Sigmoid colon (tissue), 6 donors: ENCODE measurements at regions not wholly inside any gene's neighbourhood (a gene's known extent, or its start where the extent isn't known, plus 50 kb on each side); places are given as distances from the start of the nearest gene placed in this dataset.

Experiments used
- DNase-seq: peaks from one replicate; pipeline ENCODE4 v3.0.0-alpha.2; 2019
- H3K27ac ChIP-seq, 4 donors: fragments of 200-600 bp; sonication (generic); one replicate each; pipeline ENCODE4 v1.5.1; 2016 to 2019; ENCODE audit warnings: mild to moderate bottlenecking in 1 of 4
- H3K27me3 ChIP-seq, 3 donors: fragments of 200-600 bp; sonication (generic); one replicate each; pipeline ENCODE4 v1.5.1; 2019; ENCODE audit warnings: mild to moderate bottlenecking in 1 of 3
- H3K36me3 ChIP-seq, 4 donors: fragments of 200-600 bp; sonication (generic); one replicate each; pipeline ENCODE4 v1.5.1; 2016 to 2019
- H3K4me1 ChIP-seq, 4 donors: fragments of 200-600 bp; sonication (generic); one replicate each; pipeline ENCODE4 v1.5.1; 2017 to 2019
- H3K4me3 ChIP-seq, 4 donors: fragments of 200-600 bp; sonication (generic); one replicate each; pipeline ENCODE4 v1.5.1; 2017 to 2019; ENCODE audit warnings: mild to moderate bottlenecking in 2 of 4, moderate library complexity in 1 of 4
- H3K9me3 ChIP-seq, 4 donors: fragments of 200-600 bp in 3 of 4; sonication (generic) in 3 of 4; one replicate each; pipeline versions ENCODE4 v1.5.1 to v1.6.1; 2013 to 2019
- CTCF ChIP-seq, 4 experiments: fragments of 450-650 bp in 3 of 4; fragments of 200-600 bp in 1 of 4; IDR thresholded peaks; one replicate each; pipeline ENCODE4 v1.5.1; 2016 to 2019; ENCODE audit warnings: antibody characterized with exemption in 4 of 4, mild to moderate bottlenecking in 3 of 4, moderate library complexity in 2 of 4
- EP300 ChIP-seq, 4 donors: sonication (generic); formaldehyde crosslinking; IDR thresholded peaks; one replicate each; pipeline ENCODE4 v1.6.1; 2017; ENCODE audit warnings: antibody characterized with exemption in 4 of 4
- POLR2A ChIP-seq, 2 donors: fragments of 450-650 bp; IDR thresholded peaks; one replicate each; pipeline ENCODE4 v1.6.1; 2016; ENCODE audit warnings: antibody characterized with exemption in 2 of 2, mild to moderate bottlenecking in 2 of 2, moderate library complexity in 2 of 2
- POLR2AphosphoS5 ChIP-seq, 4 donors: sonication (generic); formaldehyde crosslinking; IDR thresholded peaks; one replicate each; pipeline ENCODE4 v1.6.1; 2017; ENCODE audit warnings: antibody characterized with exemption in 4 of 4
- WGBS, 2 donors: extraction: QIAGEN DNeasy Blood & Tissue Kit; methylation state at CpG; one replicate each; pipeline ENCODE4 v1.1.7; 2013; 5-methylcytosine and 5-hydroxymethylcytosine counted together
- intact Hi-C: fragments of 100-400 bp; cut with DNase I; formaldehyde crosslinking; loops from one replicate; pipeline ENCODE4 v1.15.1; 2023
- donor health status: healthy with polysubstance abuse.
- donor health status: healthy.

- intact Hi-C loops: no loop called here
- H3K27me3 ChIP-seq: no peaks in the 10 kb centered on the region
- no peak overlapping the region for H3K27ac ChIP-seq
- no peaks in the 10 kb centered on the region for H3K4me1 ChIP-seq
- TF ChIP-seq EP300 (IDR thresholded peaks at IDR 0.05) (no peak), POLR2AphosphoS5 (IDR thresholded peaks at IDR 0.05) (no peak), CTCF (IDR thresholded peaks at IDR 0.05) (no peak), POLR2A (IDR thresholded peaks at IDR 0.05) (no peak)
- 53 to 80% methylated on average over 2 of the region's 2 CpGs for WGBS, 2 donors
- H3K36me3 ChIP-seq: no peaks in the 10 kb centered on the region
- no peak overlapping the region for H3K4me3 ChIP-seq
- no peak for DNase-seq
- H3K9me3 ChIP-seq: no peaks in the 10 kb centered on the region
These were observed 172.9 kb downstream of the FNDC1 start for GRCh38 chr6:159342146-159342545.

GRCh38 chr6:159334068-159334467 lies 164.9 kb downstream of the FNDC1 start:
- no peak overlapping the region for H3K27ac ChIP-seq
- 89 to 93% methylated on average over 1 of the region's 1 CpG for WGBS, 2 donors
- intact Hi-C loops: no loop called here
- no peak overlapping the region for H3K4me3 ChIP-seq
- TF ChIP-seq EP300 (IDR thresholded peaks at IDR 0.05) (no peak), CTCF (IDR thresholded peaks at IDR 0.05) (no peak), POLR2A (IDR thresholded peaks at IDR 0.05) (no peak), POLR2AphosphoS5 (IDR thresholded peaks at IDR 0.05) (no peak)
- DNase-seq: no peak
- peaks cover 0 to 4% (median 4%) of the 10 kb centered on the region in 4 donors for H3K9me3 ChIP-seq
- no peaks in the 10 kb centered on the region for H3K36me3 ChIP-seq
- H3K4me1 ChIP-seq: no peaks in the 10 kb centered on the region
- no peaks in the 10 kb centered on the region for H3K27me3 ChIP-seq

GRCh38 chr6:159331451-159331850 lies 162.3 kb downstream of the FNDC1 start:
- TF ChIP-seq EP300 (IDR thresholded peaks at IDR 0.05) (no peak), CTCF (IDR thresholded peaks at IDR 0.05) (no peak), POLR2AphosphoS5 (IDR thresholded peaks at IDR 0.05) (no peak), POLR2A (IDR thresholded peaks at IDR 0.05) (no peak)
- Histone ChIP-seq H3K36me3 (no peaks in the 10 kb centered on the region), H3K27me3 (no peaks in the 10 kb centered on the region), H3K9me3 (peaks cover 0 to 4% (median 4%) of the 10 kb centered on the region in 4 donors), H3K4me1 (no peaks in the 10 kb centered on the region), H3K4me3 (no peak overlapping the region), H3K27ac (no peak overlapping the region)
- intact Hi-C loops: no loop called here
- no peak for DNase-seq
- WGBS, 2 donors: 87 to 89% methylated on average over 2 of the region's 2 CpGs

GRCh38 chr6:159329081-159329480 lies 159.9 kb downstream of the FNDC1 start:
- Histone ChIP-seq H3K27me3 (no peaks in the 10 kb centered on the region), H3K4me3 (no peak overlapping the region), H3K4me1 (no peaks in the 10 kb centered on the region), H3K9me3 (peaks cover 0 to 4% (median 2%) of the 10 kb centered on the region in 4 donors), H3K36me3 (no peaks in the 10 kb centered on the region), H3K27ac (no peak overlapping the region)
- WGBS, 2 donors: 58 to 65% methylated on average over 4 of the region's 4 CpGs
- intact Hi-C loops: no loop called here
- TF ChIP-seq CTCF (IDR thresholded peaks at IDR 0.05) (no peak), POLR2AphosphoS5 (IDR thresholded peaks at IDR 0.05) (no peak), EP300 (IDR thresholded peaks at IDR 0.05) (no peak), POLR2A (IDR thresholded peaks at IDR 0.05) (no peak)
- DNase-seq: no peak

GRCh38 chr6:159328052-159328451 lies 158.9 kb downstream of the FNDC1 start:
- 83 to 84% methylated on average over 3 of the region's 3 CpGs for WGBS, 2 donors
- H3K4me3 ChIP-seq: no peak overlapping the region
- no peak overlapping the region for H3K27ac ChIP-seq
- TF ChIP-seq POLR2A (IDR thresholded peaks at IDR 0.05) (no peak), CTCF (IDR thresholded peaks at IDR 0.05) (no peak), EP300 (IDR thresholded peaks at IDR 0.05) (no peak), POLR2AphosphoS5 (IDR thresholded peaks at IDR 0.05) (no peak)
- H3K9me3 ChIP-seq: peaks cover 0 to 1% (median under 1%) of the 10 kb centered on the region in 4 donors
- no peaks in the 10 kb centered on the region for H3K27me3 ChIP-seq
- H3K36me3 ChIP-seq: no peaks in the 10 kb centered on the region
- DNase-seq: no peak
- no peaks in the 10 kb centered on the region for H3K4me1 ChIP-seq
- intact Hi-C loops: no loop called here
